HG03060 (cell line): ENCODE measurements at regions not wholly inside any gene's neighbourhood (a gene's known extent, or its start where the extent isn't known, plus 50 kb on each side); places are given as distances from the start of the nearest gene placed in this dataset.

Experiments
- ATAC-seq: cut with Tn5 transposase; IDR thresholded peaks from one replicate; pipeline ENCODE4 v1.9.1; 2021; ENCODE audit warnings: low read depth, moderate number of reproducible peaks; ENCODE audit not compliant: unreplicated experiment

DNA sequence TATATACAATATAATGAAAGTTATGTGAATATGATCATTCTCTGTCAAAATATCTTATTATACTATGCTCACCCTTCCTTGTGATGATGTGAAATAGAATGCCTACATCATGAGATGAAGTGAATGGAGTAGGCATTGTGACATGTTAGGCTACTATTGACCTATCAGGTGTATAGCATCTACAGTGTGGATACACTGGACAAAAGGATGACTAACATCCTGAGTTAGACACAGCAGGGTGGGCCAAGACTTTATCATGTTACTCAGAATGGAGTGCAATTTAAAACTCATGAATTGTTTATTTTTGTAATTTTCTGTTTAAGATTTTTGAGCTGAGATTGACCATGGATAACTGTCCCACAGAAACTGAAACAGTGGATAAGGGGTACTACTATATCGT lies 53.4 kb upstream of the NAV3 start:
- no peak for ATAC-seq

DNA sequence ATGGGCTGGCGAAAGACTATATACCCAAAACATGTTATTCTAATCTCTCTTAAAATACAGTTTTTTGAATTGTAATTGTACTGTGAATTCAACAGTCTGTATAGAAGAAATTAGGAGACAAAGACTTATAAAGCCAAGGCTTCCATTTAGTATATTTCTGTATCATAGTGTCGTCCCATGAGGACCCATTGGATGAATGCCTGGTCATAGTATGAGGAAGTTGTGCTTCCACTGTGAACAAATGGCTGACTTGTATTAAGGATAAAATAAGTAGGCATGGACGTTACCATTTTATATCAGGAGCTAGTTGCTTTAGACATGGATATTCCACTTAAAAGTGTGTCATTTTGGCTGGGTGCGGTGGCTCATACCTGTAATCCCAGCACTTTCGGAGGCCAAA lies 55.9 kb upstream of the NAV3 start:
- no peak for ATAC-seq

DNA sequence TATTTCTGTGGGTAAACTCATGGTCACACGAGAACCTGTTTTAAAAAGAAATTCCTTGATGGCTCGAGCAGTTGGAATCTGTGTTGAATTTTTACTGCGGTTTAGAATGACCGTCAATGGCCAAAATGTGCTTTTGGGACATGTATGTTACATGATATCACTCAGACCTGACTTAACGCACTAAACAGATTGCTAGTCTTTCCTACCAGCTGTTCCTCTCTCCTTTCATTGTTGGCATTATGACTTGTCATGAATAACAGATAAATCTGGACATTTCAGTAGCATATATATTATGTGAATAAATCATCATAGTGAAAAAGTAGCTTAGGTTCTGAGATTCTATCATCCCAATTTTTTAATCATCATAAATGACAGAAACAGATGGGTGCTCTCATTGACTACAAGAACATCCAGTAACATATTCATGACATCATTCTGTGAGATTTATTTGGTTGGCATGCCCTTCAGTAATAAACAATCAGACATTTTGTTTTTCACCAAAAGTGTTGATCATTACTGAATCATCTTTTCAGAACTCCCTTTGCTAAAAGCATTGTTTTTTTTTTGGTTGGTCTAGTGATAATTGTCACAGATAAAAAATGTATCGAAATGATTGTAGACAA lies 57.9 kb upstream of the NAV3 start:
- ATAC-seq = no peak

DNA sequence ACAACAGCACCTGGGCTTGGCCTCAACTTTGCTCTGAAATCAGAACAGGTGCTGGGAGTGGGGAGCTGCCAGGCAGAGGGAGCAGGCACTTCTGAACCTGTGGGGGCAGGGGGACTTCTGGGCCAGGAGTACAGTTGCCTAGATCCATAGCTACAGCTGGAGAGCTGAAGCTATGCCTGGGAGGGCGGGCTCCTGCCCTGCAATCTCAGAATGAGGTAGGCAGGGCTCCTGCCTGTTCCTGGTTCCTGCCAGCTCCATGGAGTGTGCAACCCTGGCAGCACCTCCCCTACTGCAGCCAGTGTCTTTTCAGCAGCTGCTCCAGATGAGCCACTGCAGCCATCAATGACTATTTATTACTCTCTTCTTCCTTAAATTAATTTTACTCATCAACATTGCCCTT lies 62.1 kb upstream of the NAV3 start:
- no peak for ATAC-seq

DNA sequence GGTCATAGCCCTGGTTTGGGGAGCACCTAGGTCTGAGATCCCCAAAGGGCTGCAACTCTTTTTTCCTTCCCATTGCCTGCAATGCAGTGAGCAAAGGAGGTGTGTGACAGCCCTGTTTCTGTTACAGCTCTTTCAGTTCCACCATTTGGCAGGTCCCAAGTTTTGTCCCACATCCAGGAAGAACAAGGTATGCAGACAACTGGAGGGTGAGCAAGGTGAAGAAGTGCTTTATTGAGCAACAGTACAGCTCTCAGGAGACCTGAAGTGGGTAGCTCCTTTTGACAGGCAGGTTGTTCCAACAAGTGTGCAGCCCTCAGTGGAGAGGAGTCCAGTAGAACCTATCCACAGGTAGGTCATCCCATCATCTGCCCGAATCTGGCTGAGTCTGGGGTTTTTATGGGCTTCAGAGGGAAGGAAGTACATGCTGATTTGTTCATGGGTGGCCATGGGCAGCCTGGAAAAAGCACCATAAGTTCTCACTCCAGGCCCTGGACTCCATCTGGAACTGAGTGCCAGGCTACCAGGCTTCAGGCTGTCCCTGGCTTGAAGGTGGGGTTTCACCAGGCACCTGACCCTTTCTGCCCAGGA lies 62.8 kb upstream of the NAV3 start:
- no peak for ATAC-seq

DNA sequence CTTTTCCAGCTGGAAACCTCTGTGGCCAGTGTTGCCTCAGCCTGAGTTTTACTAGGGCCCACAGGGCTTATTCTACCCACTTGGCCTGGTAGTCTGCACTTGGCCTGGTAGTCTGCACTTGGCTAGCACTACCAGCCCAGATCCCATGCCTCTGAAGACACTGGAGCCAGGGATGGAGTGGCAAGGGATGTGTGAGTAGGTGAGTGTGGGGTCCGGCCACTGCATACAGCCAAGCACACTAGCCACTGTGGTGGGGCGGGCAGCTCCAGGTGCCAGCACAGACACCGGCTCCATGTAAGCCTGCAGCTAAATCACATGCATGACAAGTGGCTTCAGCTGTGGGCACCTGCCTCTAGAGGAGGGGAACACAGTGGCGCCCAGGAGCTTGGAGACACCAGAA lies 63.4 kb upstream of the NAV3 start:
- ATAC-seq = no peak

DNA sequence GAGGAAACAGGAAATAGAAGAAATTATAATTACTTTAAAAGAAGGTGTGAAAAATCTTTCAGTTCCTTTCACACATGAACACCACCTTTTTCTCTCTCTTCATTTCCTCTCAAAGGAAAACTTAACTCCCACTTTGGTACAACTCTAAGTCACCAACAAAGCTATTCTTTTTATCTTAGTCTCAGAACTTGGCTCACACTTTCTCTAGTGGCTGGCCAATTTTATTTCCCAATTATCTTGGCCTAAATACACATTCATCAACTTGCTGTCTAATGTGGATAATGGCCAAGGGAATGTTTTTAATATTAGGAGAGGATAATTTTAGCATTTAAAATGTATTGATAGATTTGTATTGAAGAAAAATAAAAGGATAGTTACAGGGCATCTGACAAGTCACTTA lies 64.5 kb upstream of the NAV3 start:
- no peak for ATAC-seq

DNA sequence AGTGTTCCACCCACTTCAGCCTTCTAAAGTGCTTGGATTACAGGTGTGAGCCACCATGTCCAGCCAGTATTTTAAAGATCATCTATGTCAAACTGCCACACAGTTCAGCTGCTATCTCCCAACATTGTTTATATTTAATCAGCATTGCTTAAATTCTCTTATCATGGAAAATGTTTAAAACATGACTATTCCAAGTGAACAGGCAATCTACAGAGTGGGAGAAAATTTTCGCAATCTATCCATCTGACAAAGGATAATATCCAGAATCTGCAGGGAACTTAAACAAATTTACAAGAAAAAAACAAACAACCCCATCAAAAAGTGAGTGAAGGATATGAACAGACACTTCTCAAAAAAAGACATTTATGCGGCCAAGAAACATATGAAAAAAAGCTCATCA lies 69.4 kb upstream of the NAV3 start:
- ATAC-seq = no peak

DNA sequence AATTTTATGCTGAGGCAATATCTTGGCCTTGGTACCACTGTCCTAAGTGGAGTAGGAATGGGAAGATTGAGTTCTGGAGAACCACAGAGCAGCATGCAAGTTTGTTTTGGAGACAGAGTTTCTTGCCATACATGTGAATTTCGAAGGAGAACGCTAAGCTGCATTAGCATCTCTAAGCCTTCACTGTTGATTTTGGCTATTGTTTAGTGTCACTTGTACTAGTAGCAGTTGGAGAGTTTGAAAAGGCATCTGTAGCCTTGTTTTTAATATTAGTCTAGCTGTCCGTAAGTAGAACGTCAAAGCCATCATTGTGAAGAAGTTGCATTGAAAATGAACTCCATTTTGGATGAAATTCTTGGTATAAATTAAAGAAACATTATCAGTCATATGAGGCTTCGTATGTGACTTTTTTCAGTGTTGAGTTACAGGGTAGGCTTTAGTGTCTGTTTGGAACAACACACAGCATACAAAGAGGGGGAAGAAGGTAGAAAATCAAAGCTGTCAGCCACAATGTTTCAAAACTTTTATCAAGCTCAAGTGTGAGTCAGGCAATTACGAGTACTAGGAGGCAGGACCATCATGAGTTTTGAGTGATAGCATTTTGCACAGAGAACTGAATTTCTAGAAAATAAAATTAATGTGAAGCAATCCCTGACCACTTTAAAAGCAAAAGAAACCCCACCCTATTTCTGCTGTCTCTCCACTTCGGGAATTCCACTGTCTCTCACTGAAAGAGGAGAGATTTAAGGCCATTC lies 70.2 kb upstream of the NAV3 start:
- ATAC-seq = no peak

DNA sequence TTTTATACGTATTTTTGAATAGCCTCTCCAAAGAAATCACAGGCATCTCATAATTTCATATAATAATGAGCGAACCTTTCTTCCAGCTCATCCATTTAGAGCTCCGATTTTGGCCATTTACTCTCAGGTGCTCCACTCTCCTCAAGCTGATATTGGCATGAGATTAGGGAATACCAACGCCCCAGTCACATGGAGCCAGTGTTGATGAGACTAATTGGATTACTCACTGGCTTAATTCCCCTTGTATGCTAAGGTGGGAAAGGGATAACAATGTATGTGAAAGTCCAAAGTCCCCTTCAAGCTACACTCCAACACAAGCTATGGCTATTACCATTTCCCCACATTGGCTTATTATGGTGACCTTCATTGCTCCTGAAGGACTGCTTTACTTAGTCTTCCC lies 76.6 kb upstream of the NAV3 start:
- no peak for ATAC-seq

DNA sequence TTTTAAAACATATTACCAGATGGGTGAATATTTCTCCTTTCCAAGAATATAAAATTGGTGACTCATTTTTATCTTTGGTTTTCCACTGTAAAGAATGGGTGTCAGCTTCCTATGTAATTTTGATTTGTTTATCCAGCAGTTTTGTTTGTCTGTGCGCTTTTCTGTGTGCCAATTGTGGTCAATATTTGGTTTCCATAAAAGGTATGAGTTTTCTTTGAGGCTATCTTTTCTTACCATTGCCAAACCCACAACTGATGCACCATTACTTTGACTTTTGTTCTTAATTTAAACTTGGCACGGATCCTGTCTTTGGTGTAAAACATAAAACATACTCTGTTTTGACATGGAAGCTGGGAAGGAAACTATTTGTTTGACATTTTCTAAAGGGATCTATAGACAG lies 78.8 kb upstream of the NAV3 start:
- no peak for ATAC-seq

DNA sequence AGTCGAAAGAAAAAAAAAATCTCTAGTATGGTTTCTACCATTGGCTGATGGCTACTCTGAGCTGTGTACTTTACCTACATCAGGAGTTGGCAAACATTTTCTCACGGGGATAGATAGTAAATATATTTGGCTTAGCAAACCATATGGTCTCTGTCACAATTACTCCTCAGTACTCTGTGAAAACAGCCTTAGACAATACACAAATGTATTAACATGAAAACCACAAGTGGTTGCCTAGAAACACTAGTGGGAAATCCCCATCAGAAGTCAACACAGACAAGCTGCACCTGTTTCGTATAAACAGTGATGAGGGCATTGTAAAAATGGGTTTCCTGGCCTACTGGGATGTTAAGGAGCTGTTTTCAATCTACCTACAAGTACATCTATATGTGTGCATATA lies 84.6 kb upstream of the NAV3 start:
- peak; percentile 100 for ATAC-seq

DNA sequence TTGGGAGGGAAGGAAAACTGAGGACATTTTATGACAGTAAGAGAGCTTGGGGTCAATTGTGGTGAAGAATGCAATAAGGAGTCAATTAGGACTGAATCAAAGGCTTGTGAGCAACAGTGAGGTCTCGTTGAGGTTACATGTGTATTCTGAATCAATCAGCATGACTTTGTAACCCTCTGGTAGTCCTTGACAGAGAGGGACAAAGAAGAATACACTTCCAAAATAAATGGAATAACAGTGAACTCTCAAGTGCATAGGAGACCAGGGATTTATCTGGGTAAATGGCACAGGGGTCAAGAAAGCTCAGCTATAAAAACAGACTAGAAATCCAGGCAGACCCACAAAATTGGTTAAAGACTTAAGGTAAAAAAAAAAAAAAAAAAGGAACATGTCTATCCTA lies 85.1 kb upstream of the NAV3 start:
- ATAC-seq = no peak

DNA sequence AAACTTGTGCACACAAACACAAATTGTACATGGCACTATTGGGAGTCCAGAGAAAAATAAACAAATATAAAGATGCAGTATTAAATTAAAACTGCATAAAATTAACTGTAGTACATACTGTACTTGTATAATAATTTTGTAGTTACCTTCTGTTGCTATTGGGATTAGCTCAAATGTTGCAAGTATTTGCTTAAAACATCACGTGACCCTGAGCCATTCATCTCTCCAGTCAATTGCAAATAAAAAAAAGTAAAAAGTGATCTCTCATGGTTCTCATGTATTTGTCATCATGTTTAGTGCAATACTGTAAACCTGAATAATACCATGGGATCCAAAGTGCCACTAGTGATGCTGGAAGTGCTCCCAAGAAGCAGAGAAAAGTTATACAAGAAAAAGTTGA lies 88.1 kb upstream of the NAV3 start:
- ATAC-seq = no peak

DNA sequence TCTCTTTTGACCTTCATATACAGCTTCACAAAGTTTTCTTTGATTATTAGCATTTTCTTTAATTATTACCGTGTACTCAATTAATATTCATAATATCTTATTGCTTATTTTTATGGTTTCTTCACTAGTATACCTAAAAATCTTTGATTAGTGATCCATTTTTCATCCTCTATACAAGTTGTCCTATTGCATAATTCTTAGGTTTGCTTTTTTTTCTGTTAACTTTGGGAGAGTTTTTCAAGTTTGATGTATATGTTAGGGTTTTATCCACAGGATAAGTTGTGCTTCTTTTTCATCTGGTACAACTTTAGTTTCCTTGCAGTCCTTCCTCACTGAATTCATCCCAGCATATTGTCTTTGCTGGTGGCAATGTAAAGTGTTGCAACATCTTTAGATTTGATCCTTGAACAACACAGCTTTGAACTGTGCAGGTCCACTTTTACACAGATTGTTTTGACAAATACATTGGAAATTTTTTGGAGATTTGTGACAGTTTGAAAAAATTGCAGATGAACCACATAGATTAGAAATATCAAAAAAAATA lies 88.6 kb upstream of the NAV3 start:
- ATAC-seq = no peak

DNA sequence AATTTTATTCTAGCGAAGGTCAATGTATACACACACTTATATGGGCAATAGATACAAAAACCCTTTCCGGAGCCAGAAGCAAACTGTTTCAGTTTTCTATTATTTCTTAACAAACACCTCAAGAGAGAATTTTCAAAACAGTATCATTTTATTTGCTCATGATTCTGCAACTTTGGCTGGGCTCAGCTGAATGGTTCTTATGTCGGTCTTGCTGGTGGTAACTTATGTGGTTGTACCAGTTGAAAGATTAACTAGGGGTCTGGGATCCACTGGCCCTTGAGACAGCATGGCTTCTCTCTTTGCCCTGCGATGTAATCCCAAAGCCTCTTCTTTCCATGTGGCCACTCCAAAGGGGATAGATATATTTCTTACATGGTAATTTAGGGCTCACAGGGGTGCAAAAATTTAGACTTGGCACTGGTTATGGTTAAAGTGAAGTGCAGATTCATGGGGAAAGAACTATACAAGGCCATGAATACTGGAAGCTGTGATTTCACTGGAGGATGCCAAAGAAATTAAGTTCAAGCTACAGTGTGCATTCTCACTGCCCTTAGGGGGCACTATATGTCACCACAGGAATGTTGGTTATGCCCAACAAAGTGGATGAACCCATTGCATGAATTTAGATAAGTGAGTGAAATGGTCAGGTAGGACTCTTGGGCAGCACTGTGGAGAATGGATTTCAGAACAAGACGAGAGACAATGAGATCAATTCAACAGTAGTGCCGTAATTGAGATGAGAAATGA lies 94.3 kb upstream of the NAV3 start:
- no peak for ATAC-seq

DNA sequence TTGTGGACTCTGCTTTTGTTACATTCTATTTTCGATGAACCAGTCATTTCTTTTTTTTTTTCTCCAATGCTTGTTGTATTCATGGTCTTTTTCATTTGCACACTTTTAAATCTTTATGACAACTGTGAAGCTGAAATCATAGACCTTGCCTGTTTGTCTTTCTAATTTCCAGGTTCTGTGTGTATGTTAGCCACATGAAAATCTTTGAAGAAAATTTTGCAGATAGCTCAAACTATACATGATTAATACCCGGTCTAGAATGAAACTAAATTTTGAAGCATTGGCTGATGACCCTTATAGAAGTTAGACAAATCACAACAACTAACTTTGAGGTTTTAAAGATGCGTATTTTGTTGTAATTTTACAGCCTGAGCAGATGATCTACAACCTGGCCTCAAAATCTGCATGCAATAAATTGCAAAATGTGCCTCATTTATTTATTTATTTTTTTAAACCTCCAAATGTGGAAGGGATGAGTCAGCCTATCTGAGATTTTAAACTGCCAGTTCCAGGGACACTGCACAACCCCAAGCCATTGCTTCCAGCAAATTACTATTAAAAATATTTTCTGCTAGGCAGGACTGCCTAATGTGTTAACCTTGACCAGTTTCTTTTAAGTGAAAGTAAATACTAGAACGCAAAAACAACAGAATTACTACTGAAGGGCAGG lies 96.3 kb upstream of the NAV3 start:
- ATAC-seq = no peak

DNA sequence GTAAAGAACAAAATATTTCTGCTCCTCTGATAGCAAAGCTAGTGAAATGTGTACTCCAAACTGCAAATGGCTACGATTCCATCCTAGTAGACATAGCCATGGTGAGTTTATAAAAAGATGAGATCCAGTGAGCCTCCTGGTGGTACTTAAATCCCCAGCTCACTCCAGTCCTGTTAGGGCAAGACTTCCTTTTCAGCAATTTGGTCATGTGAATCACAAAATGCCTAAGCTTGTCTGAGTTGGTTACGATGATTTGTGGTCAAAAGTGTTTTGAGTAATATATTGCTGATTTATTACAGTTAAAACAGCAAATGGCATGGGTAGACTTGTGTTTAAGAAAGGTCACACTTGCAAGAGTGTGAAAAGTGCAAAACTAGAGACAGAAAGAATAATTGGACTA lies 102.7 kb upstream of the NAV3 start:
- no peak for ATAC-seq

DNA sequence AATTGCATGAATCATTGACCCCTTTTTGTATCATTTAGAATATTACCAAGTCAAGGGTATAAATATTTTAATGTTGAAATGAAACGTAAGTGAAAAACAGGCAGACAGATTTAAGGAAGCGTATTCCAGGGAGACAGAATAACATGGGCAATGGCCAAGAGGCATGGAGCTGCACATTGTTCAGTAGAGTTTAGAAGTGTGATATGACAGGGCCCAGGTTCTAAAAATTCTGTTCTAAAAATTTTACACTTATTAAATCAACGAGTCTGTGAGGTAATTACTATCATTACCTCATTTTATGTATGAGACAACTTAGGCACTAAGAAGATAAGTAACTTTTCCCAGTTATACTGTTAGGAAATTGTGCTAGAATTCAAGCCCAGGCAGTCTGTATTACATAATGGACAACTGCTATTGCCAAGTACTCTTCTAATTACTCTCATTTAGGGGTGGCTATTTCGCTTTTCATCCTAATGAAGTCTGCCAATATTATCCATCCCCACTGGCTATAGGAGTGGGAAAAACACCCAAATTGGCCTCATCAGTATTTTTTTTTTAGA lies 103.2 kb upstream of the NAV3 start:
- no peak for ATAC-seq

DNA sequence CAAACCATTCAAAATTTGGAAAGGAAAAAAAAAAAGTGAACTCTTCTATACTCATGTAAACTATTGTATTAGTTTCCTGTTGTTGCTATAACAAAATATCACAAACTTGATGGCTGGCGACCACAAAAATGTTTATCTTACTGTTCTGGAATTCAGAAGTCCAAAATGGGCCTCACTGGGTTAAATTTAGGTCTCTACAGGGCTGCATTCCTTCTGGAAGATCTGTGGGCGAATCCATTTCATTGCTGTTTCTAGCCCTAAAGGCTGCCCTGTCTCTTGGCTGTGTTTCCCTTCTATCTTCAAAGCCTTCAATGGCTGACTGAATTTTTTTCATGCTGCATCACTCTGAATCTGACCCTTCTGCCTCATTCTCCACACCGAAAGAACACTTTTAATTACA lies 105.1 kb upstream of the NAV3 start:
- no peak for ATAC-seq
